ENCODE measurements at regions not wholly inside any gene's neighbourhood (a gene's known extent, or its start where the extent isn't known, plus 50 kb on each side); places are given as distances from the start of the nearest gene placed in this dataset.

DNA sequence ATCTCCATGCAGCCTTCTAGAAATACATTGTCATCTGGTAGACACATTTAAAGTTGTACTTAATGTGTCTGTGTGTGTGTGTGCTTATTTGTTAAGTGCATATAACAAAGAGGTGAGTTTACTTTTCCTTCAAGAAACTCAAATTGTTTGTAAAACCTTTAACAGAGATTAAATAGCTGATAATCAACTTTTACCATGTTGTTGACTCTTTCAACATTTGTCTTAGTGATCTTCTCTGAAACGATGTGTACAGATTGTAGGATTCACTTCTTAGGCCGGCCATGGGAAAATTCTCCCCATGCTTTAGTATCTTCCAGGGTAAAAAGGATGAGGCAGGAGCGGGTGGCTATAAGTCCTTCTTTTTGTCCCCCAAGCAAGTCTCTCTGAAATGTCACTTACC is 292.9 kb upstream of the MAF start:
- TF ChIP-seq, protein P1, sequence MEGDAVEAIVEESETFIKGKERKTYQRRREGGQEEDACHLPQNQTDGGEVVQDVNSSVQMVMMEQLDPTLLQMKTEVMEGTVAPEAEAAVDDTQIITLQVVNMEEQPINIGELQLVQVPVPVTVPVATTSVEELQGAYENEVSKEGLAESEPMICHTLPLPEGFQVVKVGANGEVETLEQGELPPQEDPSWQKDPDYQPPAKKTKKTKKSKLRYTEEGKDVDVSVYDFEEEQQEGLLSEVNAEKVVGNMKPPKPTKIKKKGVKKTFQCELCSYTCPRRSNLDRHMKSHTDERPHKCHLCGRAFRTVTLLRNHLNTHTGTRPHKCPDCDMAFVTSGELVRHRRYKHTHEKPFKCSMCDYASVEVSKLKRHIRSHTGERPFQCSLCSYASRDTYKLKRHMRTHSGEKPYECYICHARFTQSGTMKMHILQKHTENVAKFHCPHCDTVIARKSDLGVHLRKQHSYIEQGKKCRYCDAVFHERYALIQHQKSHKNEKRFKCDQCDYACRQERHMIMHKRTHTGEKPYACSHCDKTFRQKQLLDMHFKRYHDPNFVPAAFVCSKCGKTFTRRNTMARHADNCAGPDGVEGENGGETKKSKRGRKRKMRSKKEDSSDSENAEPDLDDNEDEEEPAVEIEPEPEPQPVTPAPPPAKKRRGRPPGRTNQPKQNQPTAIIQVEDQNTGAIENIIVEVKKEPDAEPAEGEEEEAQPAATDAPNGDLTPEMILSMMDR (IDR thresholded peaks at IDR 0.05) = no peak
- TF ChIP-seq POLR2A (IDR thresholded peaks at IDR 0.05) = no peak
